Inferior parietal cortex (tissue), 1 donor: ENCODE measurements at regions not wholly inside any gene's neighbourhood (a gene's known extent, or its start where the extent isn't known, plus 50 kb on each side); places are given as distances from the start of the nearest gene placed in this dataset.

Experiments
- DNase-seq: peaks from one replicate; pipeline ENCODE4 v3.0.0-alpha.2; 2016; ENCODE audit errors: extremely low spot score

GRCh38 chr10:25661632-25662031, 272.4 kb upstream of the MYO3A start:
- DNase-seq, result no peak

GRCh38 chr10:25666276-25666675, 267.8 kb upstream of the MYO3A start:
- DNase-seq, result no peak

GRCh38 chr10:25675204-25675603, 258.8 kb upstream of the MYO3A start:
- DNase-seq, result no peak

GRCh38 chr10:25675615-25676014, 258.4 kb upstream of the MYO3A start:
- DNase-seq, result no peak

GRCh38 chr10:25678220-25678619, 255.8 kb upstream of the MYO3A start:
- DNase-seq, result no peak

GRCh38 chr10:25678666-25679065, 255.4 kb upstream of the MYO3A start:
- no peak for DNase-seq

- peak; percentile 79 for DNase-seq
These were observed 251.7 kb upstream of the MYO3A start for GRCh38 chr10:25682203-25682851.

- no peak for DNase-seq
These were observed 250.7 kb upstream of the MYO3A start for GRCh38 chr10:25683344-25683743.

GRCh38 chr10:25687521-25687920, 246.5 kb upstream of the MYO3A start:
- DNase-seq, result no peak

GRCh38 chr10:25689346-25690100, 244.5 kb upstream of the MYO3A start:
- no peak for DNase-seq

- DNase-seq, result no peak
These were observed 241.3 kb upstream of the MYO3A start for GRCh38 chr10:25692761-25693160.

- DNase-seq, result no peak
These were observed 239.7 kb upstream of the MYO3A start for GRCh38 chr10:25694206-25694933.

GRCh38 chr10:25694971-25695370, 239.1 kb upstream of the MYO3A start:
- no peak for DNase-seq

- DNase-seq, result no peak
These were observed 238.4 kb upstream of the MYO3A start for GRCh38 chr10:25695586-25695985.

GRCh38 chr10:25696013-25696708, 237.9 kb upstream of the MYO3A start:
- DNase-seq, result no peak

GRCh38 chr10:25697412-25697811, 236.6 kb upstream of the MYO3A start:
- DNase-seq, result no peak

- DNase-seq, result no peak
These were observed 235.4 kb upstream of the MYO3A start for GRCh38 chr10:25698638-25699037.

- no peak for DNase-seq
These were observed 234.4 kb upstream of the MYO3A start for GRCh38 chr10:25699631-25700030.

- no peak for DNase-seq
These were observed 232.4 kb upstream of the MYO3A start for GRCh38 chr10:25701652-25702051.

- DNase-seq, result no peak
These were observed 229.4 kb upstream of the MYO3A start for GRCh38 chr10:25704622-25705021.

GRCh38 chr10:25707572-25707971, 226.5 kb upstream of the MYO3A start:
- DNase-seq, result no peak

- DNase-seq, result no peak
These were observed 225.9 kb upstream of the MYO3A start for GRCh38 chr10:25707976-25708671.
